ENCODE measurements at regions not wholly inside any gene's neighbourhood (a gene's known extent, or its start where the extent isn't known, plus 50 kb on each side); places are given as distances from the start of the nearest gene placed in this dataset.

DNA sequence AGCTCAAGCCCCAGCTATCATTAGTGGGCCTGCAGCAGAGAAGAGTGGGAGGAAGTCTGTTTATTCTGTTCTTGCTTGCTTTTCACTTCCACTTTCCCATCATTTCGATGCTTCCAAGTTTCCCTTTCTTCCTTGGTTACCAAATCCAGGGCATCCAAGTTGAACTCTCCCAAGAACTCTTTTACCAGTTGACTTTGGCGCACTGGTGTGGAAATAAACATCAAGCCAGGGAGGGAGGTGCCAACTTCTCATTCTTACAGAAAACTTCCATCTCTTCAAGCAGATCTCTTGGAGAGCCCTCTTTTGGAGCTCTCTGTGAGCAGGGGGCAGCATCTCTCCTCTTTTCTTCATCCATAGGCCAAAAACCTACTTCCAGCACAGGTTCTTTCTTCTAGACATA lies 85.7 kb upstream of the RGS17 start:
- Histone ChIP-seq H3K9me3 (ENCODE audit: control insufficient read depth, low read length) (no peaks in the 10 kb centered on the region), H3K27ac (ENCODE audit: low read depth, low read length) (no peak overlapping the region), H3K4me1 (ENCODE audit: control insufficient read depth, insufficient read depth, low read length) (peaks cover 5% of the 10 kb centered on the region), H3K36me3 (ENCODE audit: control insufficient read depth, insufficient read depth, low read length) (no peaks in the 10 kb centered on the region), H3K9ac (ENCODE audit: extremely low read depth, low read length, poor library complexity, severe bottlenecking) (no peak overlapping the region), H3K4me3 (ENCODE audit: low read length) (no peak overlapping the region), H3K27me3 (ENCODE audit: control insufficient read depth, insufficient read depth, low read length, poor library complexity, severe bottlenecking) (no peaks in the 10 kb centered on the region)
- Mint-ChIP-seq H3K27ac (no peak overlapping the region), H3K4me1 (peaks cover 19% of the 10 kb centered on the region), H3K36me3 (ENCODE audit: low read depth) (no peaks in the 10 kb centered on the region), H3K9me3 (no peaks in the 10 kb centered on the region), H3K4me3 (no peak overlapping the region), H3K27me3 (ENCODE audit: insufficient read depth) (no peaks in the 10 kb centered on the region)
- TF ChIP-seq CTCF (conservative IDR thresholded peaks at IDR 0.05) = no peak
- 92 to 100% methylated on average over 2 of the region's 2 CpGs for WGBS, 2 experiments (ENCODE audit: insufficient coverage in 1 of 2, insufficient read length in 1 of 2)
- DNase-seq = no peak

- H3K27ac ChIP-seq (ENCODE audit: low read depth, low read length) = no peak overlapping the region
- no peaks in the 10 kb centered on the region for H3K36me3 ChIP-seq (ENCODE audit: control insufficient read depth, insufficient read depth, low read length)
- no peak overlapping the region for H3K9ac ChIP-seq (ENCODE audit: extremely low read depth, low read length, poor library complexity, severe bottlenecking)
- Mint-ChIP-seq H3K27me3 (ENCODE audit: insufficient read depth) (no peaks in the 10 kb centered on the region), H3K4me3 (no peak overlapping the region), H3K9me3 (no peaks in the 10 kb centered on the region), H3K36me3 (ENCODE audit: low read depth) (no peaks in the 10 kb centered on the region), H3K4me1 (peaks cover 19% of the 10 kb centered on the region), H3K27ac (no peak overlapping the region)
- no peak overlapping the region for H3K4me3 ChIP-seq (ENCODE audit: low read length)
- WGBS, 2 experiments (ENCODE audit: insufficient coverage in 1 of 2, insufficient read length in 1 of 2) = 83 to 96% methylated on average over 3 to 5 of the region's 5 CpGs
- no peaks in the 10 kb centered on the region for H3K27me3 ChIP-seq (ENCODE audit: control insufficient read depth, insufficient read depth, low read length, poor library complexity, severe bottlenecking)
- DNase-seq = no peak
- peaks cover 5% of the 10 kb centered on the region for H3K4me1 ChIP-seq (ENCODE audit: control insufficient read depth, insufficient read depth, low read length)
- H3K9me3 ChIP-seq (ENCODE audit: control insufficient read depth, low read length) = no peaks in the 10 kb centered on the region
- no peak for TF ChIP-seq CTCF (conservative IDR thresholded peaks at IDR 0.05)
Observed at GRCh38 chr6:153215242-153215641, 84.2 kb upstream of the RGS17 start.

DNA sequence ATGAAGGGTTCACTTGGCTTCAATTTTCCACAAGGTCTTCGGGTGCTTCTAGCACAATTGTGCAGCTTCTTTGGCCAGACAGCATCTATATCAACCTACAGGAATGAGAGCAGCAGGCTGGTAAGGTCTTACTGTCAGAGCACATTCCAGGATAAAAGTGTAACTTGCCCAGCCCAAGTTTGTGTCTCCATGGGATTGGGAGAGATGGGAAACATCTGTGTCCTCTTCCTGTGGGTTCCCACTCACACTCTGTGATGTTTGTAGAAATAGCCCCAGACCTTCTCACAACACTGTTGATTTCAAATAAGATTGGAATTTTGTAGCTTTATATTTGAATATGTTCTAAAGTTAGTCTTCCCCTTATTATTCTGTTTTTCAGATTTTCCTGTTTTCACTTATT lies 83.4 kb upstream of the RGS17 start:
- H3K36me3 Mint-ChIP-seq (ENCODE audit: low read depth) = no peaks in the 10 kb centered on the region
- Histone ChIP-seq H3K4me3 (ENCODE audit: low read length) (no peak overlapping the region), H3K36me3 (ENCODE audit: control insufficient read depth, insufficient read depth, low read length) (no peaks in the 10 kb centered on the region), H3K9me3 (ENCODE audit: control insufficient read depth, low read length) (peaks cover 3% of the 10 kb centered on the region), H3K27me3 (ENCODE audit: control insufficient read depth, insufficient read depth, low read length, poor library complexity, severe bottlenecking) (no peaks in the 10 kb centered on the region), H3K27ac (ENCODE audit: low read depth, low read length) (no peak overlapping the region), H3K9ac (ENCODE audit: extremely low read depth, low read length, poor library complexity, severe bottlenecking) (no peak overlapping the region), H3K4me1 (ENCODE audit: control insufficient read depth, insufficient read depth, low read length) (peaks cover 5% of the 10 kb centered on the region)
- H3K9me3 Mint-ChIP-seq = no peaks in the 10 kb centered on the region
- DNase-seq = no peak
- H3K4me1 Mint-ChIP-seq = peaks cover 19% of the 10 kb centered on the region
- no peak overlapping the region for H3K4me3 Mint-ChIP-seq
- no peaks in the 10 kb centered on the region for H3K27me3 Mint-ChIP-seq (ENCODE audit: insufficient read depth)
- TF ChIP-seq CTCF (conservative IDR thresholded peaks at IDR 0.05) = no peak
- no peak overlapping the region for H3K27ac Mint-ChIP-seq
- 92 to 100% methylated on average over 1 of the region's 1 CpG for WGBS, 2 experiments (ENCODE audit: insufficient coverage in 1 of 2, insufficient read length in 1 of 2)

All from endodermal cell (in vitro differentiated cells).